ENCODE measurements at regions not wholly inside any gene's neighbourhood (a gene's known extent, or its start where the extent isn't known, plus 50 kb on each side); places are given as distances from the start of the nearest gene placed in this dataset.

DNA sequence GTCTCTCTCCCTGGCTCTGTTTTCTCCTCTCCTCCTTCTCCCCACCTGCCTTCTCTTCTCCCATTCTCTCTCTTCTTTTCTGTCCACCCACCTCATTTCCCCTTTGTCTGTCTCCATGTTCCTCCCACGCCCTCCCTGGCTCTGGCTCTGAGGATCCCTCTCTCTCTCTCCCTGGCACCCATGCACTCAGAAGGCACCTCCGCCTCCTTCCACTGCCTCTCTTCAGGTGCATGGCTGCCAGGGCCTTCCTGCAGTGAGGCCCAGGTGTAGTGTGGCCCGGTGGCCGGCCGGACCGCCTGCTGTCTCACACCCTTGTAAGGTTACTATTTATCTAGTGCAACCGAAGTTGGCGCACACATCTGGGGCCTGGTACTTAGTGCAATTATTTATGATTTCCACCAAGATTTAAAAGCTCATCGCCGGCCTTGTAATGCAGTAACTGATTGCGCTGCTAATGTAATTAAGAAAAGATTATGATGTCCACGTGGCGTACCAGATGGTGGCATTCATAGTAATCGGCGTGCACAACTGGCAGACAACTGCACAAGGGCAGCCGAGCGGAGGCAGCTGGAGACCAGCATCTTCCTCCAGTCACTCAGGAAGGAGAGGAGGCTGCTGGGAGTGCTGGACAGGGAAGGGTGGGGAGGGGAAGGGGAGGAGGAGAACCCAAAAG, 50.4 kb upstream of the MVB12B start:
- Histone ChIP-seq H3K27ac (no peak overlapping the region), H3K27me3 (no peaks in the 10 kb centered on the region), H3K36me3 (no peaks in the 10 kb centered on the region), H3K4me3 (no peak overlapping the region), H3K4me1 (no peaks in the 10 kb centered on the region), H3K9me3 (no peaks in the 10 kb centered on the region)
- TF ChIP-seq CTCF (IDR thresholded peaks at IDR 0.05 in 4 of 5, conservative IDR thresholded peaks at IDR 0.05 in 1 of 5) (no peak), POLR2A (IDR thresholded peaks at IDR 0.05) (no peak)
- intact Hi-C loops (cut with DNase I; ENCODE audit: low total_unique reads) (no loop called here), in situ Hi-C loops (cut with MboI; ENCODE audit: low sequenced_read_pairs in 4 of 4) (no loop called here)
- DNase-seq (no peak), ATAC-seq (no peak)

Data from gastrocnemius medialis (tissue), 4 donors.